Natural killer cell (primary cell): ENCODE measurements at regions not wholly inside any gene's neighbourhood (a gene's known extent, or its start where the extent isn't known, plus 50 kb on each side); places are given as distances from the start of the nearest gene placed in this dataset.

Experiments
- ATAC-seq, 3 donors: fragments of 150-1000 bp in 2 of 3; fragments of 200-7000 bp in 1 of 3; cut with Tn5 transposase; 1 replicate in 1 of 3; 2 replicates in 2 of 3; pipeline ENCODE4 v1.10.0; 2021; ENCODE audit warnings: mild to moderate bottlenecking in 2 of 3, moderate library complexity in 2 of 3
- DNase-seq, 2 donors: peaks; one replicate each; pipeline versions ENCODE4 v3.0.0 to v3.0.0-alpha.2; 2013 to 2021; ENCODE audit warnings: mixed read lengths in 1 of 2
- H3K27ac ChIP-seq: one replicate; pipeline ENCODE4 v1.5.1; 2013; ENCODE audit warnings: mild to moderate bottlenecking, low read length
- H3K27me3 ChIP-seq: one replicate; pipeline ENCODE4 v1.6.1; 2013; ENCODE audit warnings: low read length; ENCODE audit not compliant: control insufficient read depth, insufficient read depth
- H3K36me3 ChIP-seq: one replicate; pipeline ENCODE4 v1.6.1; 2013; ENCODE audit warnings: low read length; ENCODE audit not compliant: control insufficient read depth, insufficient read depth
- H3K4me1 ChIP-seq: one replicate; pipeline ENCODE4 v1.6.1; 2013; ENCODE audit warnings: low read length; ENCODE audit not compliant: control insufficient read depth, insufficient read depth
- H3K4me3 ChIP-seq: one replicate; pipeline ENCODE4 v1.5.1; 2013; ENCODE audit warnings: low read length
- H3K9me3 ChIP-seq: one replicate; pipeline ENCODE4 v1.6.1; 2013; ENCODE audit warnings: low read length; ENCODE audit not compliant: control insufficient read depth, insufficient read depth
- H3K27ac Mint-ChIP-seq, 2 donors: one replicate each; pipeline ENCODE4 v1.8.0; 2022; ENCODE audit warnings: mild to moderate bottlenecking in 2 of 2, mixed read lengths in 2 of 2, moderate library complexity in 1 of 2
- H3K27me3 Mint-ChIP-seq, 2 donors: one replicate each; pipeline ENCODE4 v1.8.0; 2022; ENCODE audit warnings: low read depth in 2 of 2, mixed read lengths in 2 of 2
- H3K36me3 Mint-ChIP-seq: one replicate; pipeline ENCODE4 v1.8.0; 2022; ENCODE audit warnings: mixed read lengths
- H3K4me1 Mint-ChIP-seq, 2 donors: one replicate each; pipeline ENCODE4 v1.8.0; 2022; ENCODE audit warnings: mixed read lengths in 2 of 2
- H3K4me3 Mint-ChIP-seq: one replicate; pipeline ENCODE4 v1.8.0; 2022; ENCODE audit warnings: mild to moderate bottlenecking, moderate library complexity, mixed read lengths
- H3K9me3 Mint-ChIP-seq, 2 donors: one replicate each; pipeline ENCODE4 v1.8.0; 2022; ENCODE audit warnings: mixed read lengths in 2 of 2
- CTCF ChIP-seq: fragments of 200-600 bp; IDR thresholded peaks from one replicate; pipeline ENCODE4 v1.8.0; 2022; ENCODE audit warnings: antibody characterized with exemption
- WGBS: methylation state at CpG from one replicate; pipeline ENCODE4 v1.1.7; 2013; ENCODE audit warnings: missing lambda C conversion rate; ENCODE audit not compliant: insufficient coverage; 5-methylcytosine and 5-hydroxymethylcytosine counted together
- intact Hi-C: fragments of 100-400 bp; cut with micrococcal nuclease; formaldehyde crosslinking; loops from one replicate; pipeline ENCODE4 v1.14.2; 2022

- Mint-ChIP-seq H3K4me3 (no peak overlapping the region), H3K9me3 (peaks cover 5 to 11% of the 10 kb centered on the region in 2 donors), H3K4me1 (no peaks in the 10 kb centered on the region), H3K27ac (no peak overlapping the region), H3K36me3 (no peaks in the 10 kb centered on the region), H3K27me3 (no peaks in the 10 kb centered on the region)
- intact Hi-C loops, result no loop called here
- no peak for ATAC-seq
- no peak overlapping the region for H3K27ac ChIP-seq
- H3K4me3 ChIP-seq, result no peak overlapping the region
- 100% methylated on average over 3 of the region's 4 CpGs for WGBS
- no peaks in the 10 kb centered on the region for H3K36me3 ChIP-seq
- no peaks in the 10 kb centered on the region for H3K27me3 ChIP-seq
- H3K4me1 ChIP-seq, result no peaks in the 10 kb centered on the region
- H3K9me3 ChIP-seq, result peaks cover 4% of the 10 kb centered on the region
- DNase-seq, result no peak
- TF ChIP-seq CTCF, result no peak
Observed at GRCh38 chr5:2936413-2936812, 184.9 kb upstream of the IRX2 start.

- H3K27ac ChIP-seq, result no peak overlapping the region
- intact Hi-C loops, result no loop called here
Observed at GRCh38 chr5:2929779-2930178, 178.3 kb upstream of the IRX2 start.

GRCh38 chr5:2921651-2922050 lies 170.2 kb upstream of the IRX2 start:
- WGBS, result 87% methylated on average over 9 of the region's 9 CpGs
- Mint-ChIP-seq H3K4me1 (no peaks in the 10 kb centered on the region), H3K4me3 (no peak overlapping the region), H3K9me3 (peaks cover 0 to 8% of the 10 kb centered on the region in 2 donors), H3K36me3 (no peaks in the 10 kb centered on the region), H3K27ac (no peak overlapping the region), H3K27me3 (no peaks in the 10 kb centered on the region)
- DNase-seq (no peak), ATAC-seq (no peak)
- Histone ChIP-seq H3K9me3 (peaks cover 21% of the 10 kb centered on the region), H3K36me3 (no peaks in the 10 kb centered on the region), H3K27me3 (no peaks in the 10 kb centered on the region), H3K4me3 (no peak overlapping the region), H3K27ac (no peak overlapping the region), H3K4me1 (no peaks in the 10 kb centered on the region)
- no peak for TF ChIP-seq CTCF
- intact Hi-C loops, result no loop called here

More at GRCh38 chr5:2929779-2930178, 178.3 kb upstream of the IRX2 start:
- Mint-ChIP-seq H3K27ac (no peak overlapping the region), H3K4me3 (no peak overlapping the region), H3K4me1 (no peaks in the 10 kb centered on the region), H3K36me3 (no peaks in the 10 kb centered on the region), H3K9me3 (peaks cover 14 to 15% of the 10 kb centered on the region in 2 donors), H3K27me3 (no peaks in the 10 kb centered on the region)
- WGBS, result 94% methylated on average over 10 of the region's 10 CpGs
- H3K9me3 ChIP-seq, result peaks cover 4% of the 10 kb centered on the region
- H3K36me3 ChIP-seq, result no peaks in the 10 kb centered on the region
- DNase-seq (no peak), ATAC-seq (no peak)
- H3K27me3 ChIP-seq, result no peaks in the 10 kb centered on the region
- no peaks in the 10 kb centered on the region for H3K4me1 ChIP-seq
- no peak overlapping the region for H3K4me3 ChIP-seq
- TF ChIP-seq CTCF, result no peak

- Histone ChIP-seq H3K4me1 (no peaks in the 10 kb centered on the region), H3K27me3 (no peaks in the 10 kb centered on the region), H3K27ac (no peak overlapping the region), H3K4me3 (no peak overlapping the region), H3K36me3 (no peaks in the 10 kb centered on the region), H3K9me3 (peaks cover 21% of the 10 kb centered on the region)
- no peak overlapping the region for H3K27ac Mint-ChIP-seq
- intact Hi-C loops, result no loop called here
- H3K4me1 Mint-ChIP-seq, result no peaks in the 10 kb centered on the region
- H3K9me3 Mint-ChIP-seq, result peaks cover under 1 to 8% of the 10 kb centered on the region in 2 donors
- whole genome bisulfite sequencing, result 84% methylated on average over 5 of the region's 5 CpGs
- ATAC-seq (no peak), DNase-seq (no peak)
- no peak overlapping the region for H3K4me3 Mint-ChIP-seq
- no peak for TF ChIP-seq CTCF
- no peaks in the 10 kb centered on the region for H3K27me3 Mint-ChIP-seq
- H3K36me3 Mint-ChIP-seq, result no peaks in the 10 kb centered on the region
Observed at GRCh38 chr5:2921176-2921575, 169.7 kb upstream of the IRX2 start.
